ENCODE measurements at regions not wholly inside any gene's neighbourhood (a gene's known extent, or its start where the extent isn't known, plus 50 kb on each side); places are given as distances from the start of the nearest gene placed in this dataset.

DNA sequence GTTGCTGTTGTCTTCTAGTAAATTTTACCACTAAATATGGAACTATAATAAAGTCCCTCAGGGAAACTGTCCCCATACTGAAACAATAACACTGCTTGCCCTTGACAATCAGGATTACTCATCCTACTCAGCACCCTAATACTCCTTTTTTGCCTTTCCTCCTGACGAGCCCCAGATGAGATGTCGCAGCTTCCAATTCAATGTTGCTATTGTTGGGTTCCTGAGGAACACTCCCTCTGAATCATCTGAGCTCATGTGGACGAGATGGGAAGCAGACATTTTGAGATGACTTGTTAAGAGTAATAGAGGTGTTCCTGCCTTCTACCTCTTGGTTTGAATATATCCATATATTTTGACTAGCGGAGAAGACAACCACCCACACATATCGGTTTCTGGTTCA is 187.8 kb upstream of the FAM98A start:
- Histone ChIP-seq H2AFZ (ENCODE audit: low read length) (peak overlapping the region; percentile 29; the same call in 1 of the 2 replicates), H3K4me1 (replicated peaks in 1 of 4; ENCODE audit: control insufficient read depth in 3 of 4, insufficient read depth in 4 of 4, low read length in 3 of 4) (no peaks in the 10 kb centered on the region), H4K5ac (ENCODE audit: insufficient read length, low read depth, low read length) (no peak overlapping the region), H2BK5ac (ENCODE audit: low read depth, low read length) (no peak overlapping the region), H3K36me3 (ENCODE audit: control insufficient read depth in 2 of 4, insufficient read depth in 4 of 4, low read length in 3 of 4) (no peaks in the 10 kb centered on the region), H3K23ac (ENCODE audit: insufficient read length) (no peak overlapping the region), H2BK12ac (ENCODE audit: low read depth, low read length) (no peak overlapping the region), H3K4me3 (ENCODE audit: extremely low read depth in 1 of 4, insufficient read depth in 2 of 4, low read depth in 3 of 4, low read length in 4 of 4) (no peak overlapping the region), H3K4ac (replicated peaks; ENCODE audit: insufficient read length, low read depth, low read length) (no peak overlapping the region), H3K56ac (replicated peaks; ENCODE audit: insufficient read length, low read depth, low read length) (no peak overlapping the region), H4K20me1 (replicated peaks in 1 of 2; ENCODE audit: control insufficient read depth in 1 of 2, insufficient read depth in 2 of 2, low read length in 2 of 2) (no peaks in the 10 kb centered on the region), H3K9ac (replicated peaks in 1 of 4; ENCODE audit: extremely low read depth in 1 of 4, low read depth in 3 of 4, low read length in 3 of 4) (no peak overlapping the region), H3K18ac (ENCODE audit: extremely low read depth, low read length) (no peak overlapping the region), H3K23me2 (ENCODE audit: low read depth, low read length) (no peaks in the 10 kb centered on the region), H2AK5ac (ENCODE audit: low read depth, low read length) (no peak overlapping the region), H3K27ac (ENCODE audit: low read depth, low read length) (no peak overlapping the region), H3K14ac (ENCODE audit: insufficient read length) (no peak overlapping the region), H3K4me2 (ENCODE audit: insufficient read depth in 1 of 2, low read depth in 2 of 2, low read length in 2 of 2) (no peak overlapping the region), H2BK15ac (ENCODE audit: low read length) (no peak overlapping the region), H3K27me3 (replicated peaks in 1 of 4; ENCODE audit: control insufficient read depth in 3 of 4, extremely low read depth in 1 of 4, insufficient read depth in 3 of 4, low read length in 3 of 4) (no peaks in the 10 kb centered on the region), H4K91ac (replicated peaks; ENCODE audit: insufficient read length, low read length) (no peak overlapping the region), H3K9me3 (ENCODE audit: insufficient read depth in 2 of 2, low read depth in 1 of 2, low read length in 1 of 2) (0 out of 4 replicates have a peak, but pooled peaks cover 0 to 2% of the 10 kb centered on the region in 2 experiments), H3K79me1 (ENCODE audit: low read depth, low read length) (no peaks in the 10 kb centered on the region), H2BK20ac (ENCODE audit: low read length) (no peak overlapping the region), H4K8ac (ENCODE audit: extremely low read depth, insufficient read depth, low read length) (no peak overlapping the region), H3K79me2 (ENCODE audit: control insufficient read depth in 1 of 2, insufficient read depth in 2 of 2, low read length in 2 of 2) (no peaks in the 10 kb centered on the region), H2BK120ac (replicated peaks; ENCODE audit: low read depth, low read length) (no peak overlapping the region)
- CTCF ChIA-PET (ENCODE audit: partially characterized antibody): no interaction called here
- TF ChIP-seq JUND (IDR thresholded peaks at IDR 0.05; ENCODE audit: low read length) (no peak), BRCA1 (IDR thresholded peaks at IDR 0.05; ENCODE audit: low read depth, low read length) (no peak), CEBPB (IDR thresholded peaks at IDR 0.05; ENCODE audit: low read depth, low read length) (no peak), BCL11A (IDR thresholded peaks at IDR 0.05; ENCODE audit: low read depth in 2 of 2, low read length in 2 of 2) (no peak), SRF (IDR thresholded peaks at IDR 0.05; ENCODE audit: low read depth, low read length) (no peak), RNF2 (IDR thresholded peaks at IDR 0.05; ENCODE audit: borderline replicate concordance, low read depth, low read length, missing control alignments, poor library complexity, severe bottlenecking) (no peak), GTF2F1 (IDR thresholded peaks at IDR 0.05; ENCODE audit: borderline replicate concordance, low read depth, low read length) (no peak), RXRA (IDR thresholded peaks at IDR 0.05; ENCODE audit: insufficient read depth, low read depth, low read length) (no peak), RBBP5 (IDR thresholded peaks at IDR 0.05; ENCODE audit: borderline replicate concordance, low read depth, low read length) (no peak), ASH2L (IDR thresholded peaks at IDR 0.05; ENCODE audit: low read length) (no peak)
- TF ChIP-seq, protein P1, sequence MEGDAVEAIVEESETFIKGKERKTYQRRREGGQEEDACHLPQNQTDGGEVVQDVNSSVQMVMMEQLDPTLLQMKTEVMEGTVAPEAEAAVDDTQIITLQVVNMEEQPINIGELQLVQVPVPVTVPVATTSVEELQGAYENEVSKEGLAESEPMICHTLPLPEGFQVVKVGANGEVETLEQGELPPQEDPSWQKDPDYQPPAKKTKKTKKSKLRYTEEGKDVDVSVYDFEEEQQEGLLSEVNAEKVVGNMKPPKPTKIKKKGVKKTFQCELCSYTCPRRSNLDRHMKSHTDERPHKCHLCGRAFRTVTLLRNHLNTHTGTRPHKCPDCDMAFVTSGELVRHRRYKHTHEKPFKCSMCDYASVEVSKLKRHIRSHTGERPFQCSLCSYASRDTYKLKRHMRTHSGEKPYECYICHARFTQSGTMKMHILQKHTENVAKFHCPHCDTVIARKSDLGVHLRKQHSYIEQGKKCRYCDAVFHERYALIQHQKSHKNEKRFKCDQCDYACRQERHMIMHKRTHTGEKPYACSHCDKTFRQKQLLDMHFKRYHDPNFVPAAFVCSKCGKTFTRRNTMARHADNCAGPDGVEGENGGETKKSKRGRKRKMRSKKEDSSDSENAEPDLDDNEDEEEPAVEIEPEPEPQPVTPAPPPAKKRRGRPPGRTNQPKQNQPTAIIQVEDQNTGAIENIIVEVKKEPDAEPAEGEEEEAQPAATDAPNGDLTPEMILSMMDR (IDR thresholded peaks at IDR 0.05; ENCODE audit: control extremely low read depth in 1 of 3, insufficient read depth in 1 of 3, low read depth in 1 of 3, low read length in 3 of 3): no peak
- FAIRE-seq (no peak), DNase-seq (ENCODE audit: low read depth in 1 of 2, low spot score in 2 of 2) (no peak)
- POLR2A ChIA-PET (ENCODE audit: partially characterized antibody): no interaction called here
- 95% methylated on average over 5 of the region's 5 CpGs; no CpG with 5 or more reads in 1 of the 2 experiments for WGBS, 2 experiments (ENCODE audit: extremely low coverage in 1 of 2, insufficient coverage in 1 of 2, insufficient read length in 1 of 2, insufficient replicate concordance in 2 of 2, low coverage in 1 of 2, low lambda C conversion rate in 2 of 2, missing lambda C conversion rate in 1 of 2)

All from H1 (cell line).